ENCODE measurements at regions not wholly inside any gene's neighbourhood (a gene's known extent, or its start where the extent isn't known, plus 50 kb on each side); places are given as distances from the start of the nearest gene placed in this dataset.

GRCh38 chr14:76929927-76930326 lies 98.6 kb downstream of the IRF2BPL start:
- H3K27me3 Mint-ChIP-seq (ENCODE audit: low read depth) = no peaks in the 10 kb centered on the region
- no peak overlapping the region for H3K27ac Mint-ChIP-seq (ENCODE audit: unreplicated experiment)
- TF ChIP-seq CTCF (IDR thresholded peaks at IDR 0.05) = no peak
- no peak overlapping the region for H3K4me3 Mint-ChIP-seq (ENCODE audit: unreplicated experiment)
- H3K4me1 Mint-ChIP-seq (ENCODE audit: low read depth) = peaks cover 35% of the 10 kb centered on the region
- no peaks in the 10 kb centered on the region for H3K36me3 Mint-ChIP-seq (ENCODE audit: low read depth)
- DNase-seq (ENCODE audit: low spot score) = no peak
- no peaks in the 10 kb centered on the region for H3K9me3 Mint-ChIP-seq (ENCODE audit: low read depth)

- no peaks in the 10 kb centered on the region for H3K9me3 Mint-ChIP-seq (ENCODE audit: low read depth)
- H3K4me1 Mint-ChIP-seq (ENCODE audit: low read depth) = peaks cover 50% of the 10 kb centered on the region
- H3K36me3 Mint-ChIP-seq (ENCODE audit: low read depth) = no peaks in the 10 kb centered on the region
- H3K4me3 Mint-ChIP-seq (ENCODE audit: unreplicated experiment) = no peak overlapping the region
- peak overlapping the region; percentile 88 for H3K27ac Mint-ChIP-seq (ENCODE audit: unreplicated experiment)
- no peaks in the 10 kb centered on the region for H3K27me3 Mint-ChIP-seq (ENCODE audit: low read depth)
- DNase-seq (ENCODE audit: low spot score) = no peak
- TF ChIP-seq CTCF (IDR thresholded peaks at IDR 0.05) = no peak
Measured at GRCh38 chr14:76927971-76928700, 100.4 kb downstream of the IRF2BPL start.

- no peaks in the 10 kb centered on the region for H3K36me3 Mint-ChIP-seq (ENCODE audit: low read depth)
- no peak overlapping the region for H3K4me3 Mint-ChIP-seq (ENCODE audit: unreplicated experiment)
- DNase-seq (ENCODE audit: low spot score) = no peak
- no peaks in the 10 kb centered on the region for H3K9me3 Mint-ChIP-seq (ENCODE audit: low read depth)
- TF ChIP-seq CTCF (IDR thresholded peaks at IDR 0.05) = no peak
- H3K27me3 Mint-ChIP-seq (ENCODE audit: low read depth) = no peaks in the 10 kb centered on the region
- H3K4me1 Mint-ChIP-seq (ENCODE audit: low read depth) = peaks cover 65% of the 10 kb centered on the region
- peak overlapping the region; percentile 93 for H3K27ac Mint-ChIP-seq (ENCODE audit: unreplicated experiment)
Measured at GRCh38 chr14:76926521-76927251, 100.5 kb downstream of the LRRC74A start.

GRCh38 chr14:76925097-76925441 lies 98.9 kb downstream of the LRRC74A start:
- no peaks in the 10 kb centered on the region for H3K9me3 Mint-ChIP-seq (ENCODE audit: low read depth)
- peaks cover 79% of the 10 kb centered on the region for H3K4me1 Mint-ChIP-seq (ENCODE audit: low read depth)
- no peak overlapping the region for H3K27ac Mint-ChIP-seq (ENCODE audit: unreplicated experiment)
- TF ChIP-seq CTCF (IDR thresholded peaks at IDR 0.05) = no peak
- DNase-seq (ENCODE audit: low spot score) = no peak
- no peak overlapping the region for H3K4me3 Mint-ChIP-seq (ENCODE audit: unreplicated experiment)
- no peaks in the 10 kb centered on the region for H3K27me3 Mint-ChIP-seq (ENCODE audit: low read depth)
- no peaks in the 10 kb centered on the region for H3K36me3 Mint-ChIP-seq (ENCODE audit: low read depth)

- Mint-ChIP-seq H3K9me3 (ENCODE audit: low read depth) (no peaks in the 10 kb centered on the region), H3K4me3 (ENCODE audit: unreplicated experiment) (no peak overlapping the region), H3K27me3 (ENCODE audit: low read depth) (no peaks in the 10 kb centered on the region), H3K36me3 (ENCODE audit: low read depth) (no peaks in the 10 kb centered on the region), H3K27ac (ENCODE audit: unreplicated experiment) (peak overlapping the region; percentile 77), H3K4me1 (ENCODE audit: low read depth) (peaks cover 80% of the 10 kb centered on the region)
- no peak for TF ChIP-seq CTCF (IDR thresholded peaks at IDR 0.05)
- no peak for DNase-seq (ENCODE audit: low spot score)
Measured at GRCh38 chr14:76924371-76925096, 98.3 kb downstream of the LRRC74A start.

Data from chondrocyte (in vitro differentiated cells).